ENCODE measurements at regions not wholly inside any gene's neighbourhood (a gene's known extent, or its start where the extent isn't known, plus 50 kb on each side); places are given as distances from the start of the nearest gene placed in this dataset.

DNA sequence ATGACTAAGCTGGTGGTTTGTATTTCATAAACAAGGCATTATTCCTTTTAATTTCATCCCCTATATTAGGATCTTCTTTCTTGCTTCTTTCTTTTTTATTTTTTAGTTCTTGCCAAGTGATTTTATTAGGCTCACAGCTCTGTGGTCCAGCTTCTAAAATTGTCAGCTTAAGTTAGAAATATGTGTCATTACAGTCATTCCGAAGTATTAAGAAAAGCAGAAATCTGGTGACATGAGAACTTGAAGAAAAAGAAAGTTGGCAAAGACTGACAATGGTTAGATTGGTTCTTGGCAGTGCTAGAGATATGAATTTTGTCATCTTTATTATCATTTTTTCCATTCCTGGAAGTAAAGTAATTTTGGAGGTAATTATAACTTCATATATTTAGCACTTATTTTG lies 166.5 kb upstream of the PRR16 start:
- Histone ChIP-seq H3K27ac (ENCODE audit: control insufficient read depth, insufficient read depth, low read length) (no peak overlapping the region), H3K9me1 (ENCODE audit: control insufficient read depth, extremely low read depth, insufficient read depth, low read length) (no peaks in the 10 kb centered on the region), H3K9me3 (ENCODE audit: control insufficient read depth, low read depth, low read length) (no peaks in the 10 kb centered on the region), H3K36me3 (ENCODE audit: control insufficient read depth in 2 of 2, extremely low read depth in 1 of 2, insufficient read depth in 2 of 2, low read length in 2 of 2) (no peaks in the 10 kb centered on the region), H3K9ac (ENCODE audit: control insufficient read depth, extremely low read depth, insufficient read depth, low read length) (no peak overlapping the region), H2AFZ (ENCODE audit: control insufficient read depth, low read length) (no peak overlapping the region), H4K20me1 (ENCODE audit: control insufficient read depth, extremely low read depth, insufficient read depth, low read length) (no peaks in the 10 kb centered on the region), H3K4me1 (ENCODE audit: control insufficient read depth, extremely low read depth, insufficient read depth, low read length) (no peaks in the 10 kb centered on the region), H3K4me2 (ENCODE audit: control insufficient read depth, extremely low read depth, insufficient read depth, low read depth, low read length) (no peak overlapping the region), H3K79me2 (ENCODE audit: control insufficient read depth, insufficient read depth, low read length) (no peaks in the 10 kb centered on the region), H3K4me3 (ENCODE audit: control insufficient read depth in 2 of 3, extremely low read depth in 1 of 3, insufficient read depth in 2 of 3, low read depth in 1 of 3, low read length in 3 of 3) (no peak overlapping the region), H3K27me3 (ENCODE audit: control insufficient read depth, extremely low read depth, insufficient read depth, low read length) (no peaks in the 10 kb centered on the region)
- dilution Hi-C loops (cut with MboI; ENCODE audit: extremely low pct_ligation_motif_present, low sequenced_read_pairs), result no loop called here
- DNase-seq (ENCODE audit: low read depth, low spot score) (no peak), FAIRE-seq (no peak)
- no peak for TF ChIP-seq EZH2 (IDR thresholded peaks at IDR 0.05; ENCODE audit: low read length)
- TF ChIP-seq, protein P1, sequence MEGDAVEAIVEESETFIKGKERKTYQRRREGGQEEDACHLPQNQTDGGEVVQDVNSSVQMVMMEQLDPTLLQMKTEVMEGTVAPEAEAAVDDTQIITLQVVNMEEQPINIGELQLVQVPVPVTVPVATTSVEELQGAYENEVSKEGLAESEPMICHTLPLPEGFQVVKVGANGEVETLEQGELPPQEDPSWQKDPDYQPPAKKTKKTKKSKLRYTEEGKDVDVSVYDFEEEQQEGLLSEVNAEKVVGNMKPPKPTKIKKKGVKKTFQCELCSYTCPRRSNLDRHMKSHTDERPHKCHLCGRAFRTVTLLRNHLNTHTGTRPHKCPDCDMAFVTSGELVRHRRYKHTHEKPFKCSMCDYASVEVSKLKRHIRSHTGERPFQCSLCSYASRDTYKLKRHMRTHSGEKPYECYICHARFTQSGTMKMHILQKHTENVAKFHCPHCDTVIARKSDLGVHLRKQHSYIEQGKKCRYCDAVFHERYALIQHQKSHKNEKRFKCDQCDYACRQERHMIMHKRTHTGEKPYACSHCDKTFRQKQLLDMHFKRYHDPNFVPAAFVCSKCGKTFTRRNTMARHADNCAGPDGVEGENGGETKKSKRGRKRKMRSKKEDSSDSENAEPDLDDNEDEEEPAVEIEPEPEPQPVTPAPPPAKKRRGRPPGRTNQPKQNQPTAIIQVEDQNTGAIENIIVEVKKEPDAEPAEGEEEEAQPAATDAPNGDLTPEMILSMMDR (optimal IDR thresholded peaks at IDR 0.05 in 1 of 3, IDR thresholded peaks at IDR 0.05 in 1 of 3, conservative IDR thresholded peaks at IDR 0.05 in 1 of 3; ENCODE audit: extremely low read depth in 1 of 3, insufficient read depth in 2 of 3, low read length in 3 of 3), result no peak

DNA sequence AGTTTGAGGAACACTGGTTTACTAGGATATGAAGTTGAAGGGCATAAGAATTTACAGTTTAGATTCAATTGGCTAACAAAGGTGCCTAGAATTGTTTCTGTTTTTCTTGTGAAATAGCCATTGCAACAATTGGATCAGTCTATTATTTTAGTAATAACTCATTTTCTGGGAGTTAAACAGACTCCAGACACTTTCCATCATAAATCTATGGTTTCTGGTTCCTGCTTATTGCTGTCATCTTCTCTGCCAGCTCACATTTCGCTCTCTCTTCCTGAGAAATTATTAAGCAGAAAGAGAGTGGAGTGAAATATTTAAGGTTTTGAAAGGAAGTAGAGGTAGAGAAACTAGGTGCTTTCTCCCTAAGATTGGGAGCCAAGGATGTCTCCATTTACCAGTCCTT lies 165.1 kb upstream of the PRR16 start:
- H4K20me1 ChIP-seq (ENCODE audit: control insufficient read depth, extremely low read depth, insufficient read depth, low read length), result no peaks in the 10 kb centered on the region
- no peak overlapping the region for H3K27ac ChIP-seq (ENCODE audit: control insufficient read depth, insufficient read depth, low read length)
- FAIRE-seq (no peak), DNase-seq (ENCODE audit: low read depth, low spot score) (no peak)
- no peaks in the 10 kb centered on the region for H3K9me3 ChIP-seq (ENCODE audit: control insufficient read depth, low read depth, low read length)
- TF ChIP-seq EZH2 (IDR thresholded peaks at IDR 0.05; ENCODE audit: low read length), result no peak
- TF ChIP-seq, protein P1 (optimal IDR thresholded peaks at IDR 0.05 in 1 of 3, IDR thresholded peaks at IDR 0.05 in 1 of 3, conservative IDR thresholded peaks at IDR 0.05 in 1 of 3; ENCODE audit: extremely low read depth in 1 of 3, insufficient read depth in 2 of 3, low read length in 3 of 3), result no peak
- no peaks in the 10 kb centered on the region for H3K79me2 ChIP-seq (ENCODE audit: control insufficient read depth, insufficient read depth, low read length)
- H3K9me1 ChIP-seq (ENCODE audit: control insufficient read depth, extremely low read depth, insufficient read depth, low read length), result no peaks in the 10 kb centered on the region
- no peaks in the 10 kb centered on the region for H3K27me3 ChIP-seq (ENCODE audit: control insufficient read depth, extremely low read depth, insufficient read depth, low read length)
- no peaks in the 10 kb centered on the region for H3K4me1 ChIP-seq (ENCODE audit: control insufficient read depth, extremely low read depth, insufficient read depth, low read length)
- no peak overlapping the region for H3K9ac ChIP-seq (ENCODE audit: control insufficient read depth, extremely low read depth, insufficient read depth, low read length)
- no peak overlapping the region for H3K4me2 ChIP-seq (ENCODE audit: control insufficient read depth, extremely low read depth, insufficient read depth, low read depth, low read length)
- no peaks in the 10 kb centered on the region for H3K36me3 ChIP-seq (ENCODE audit: control insufficient read depth in 2 of 2, extremely low read depth in 1 of 2, insufficient read depth in 2 of 2, low read length in 2 of 2)
- H2AFZ ChIP-seq (ENCODE audit: control insufficient read depth, low read length), result no peak overlapping the region
- dilution Hi-C loops (cut with MboI; ENCODE audit: extremely low pct_ligation_motif_present, low sequenced_read_pairs), result no loop called here
- no peak overlapping the region for H3K4me3 ChIP-seq (ENCODE audit: control insufficient read depth in 2 of 3, extremely low read depth in 1 of 3, insufficient read depth in 2 of 3, low read depth in 1 of 3, low read length in 3 of 3)
